NCI-H1694 treated with DMSO at 0.1 percent for 48 hours (cell line): ENCODE measurements at regions not wholly inside any gene's neighbourhood (a gene's known extent, or its start where the extent isn't known, plus 50 kb on each side); places are given as distances from the start of the nearest gene placed in this dataset.
"Not testable (repeated sequence)": the region's sequence is repeated elsewhere in the genome, so short reads cannot be mapped to it uniquely, and the experiment has no call there.

ENCODE experiments used
- DNase-seq: peaks from one replicate; lab custom pipeline; 2025; lab: John Stamatoyannopoulos, UW

- DNase-seq = no peak
These were observed 52.6 kb upstream of the ICA1 start for GRCh38 chr7:8314566-8314965.

- no peak for DNase-seq
These were observed 57.1 kb upstream of the ICA1 start for GRCh38 chr7:8319115-8319514.

GRCh38 chr7:8320174-8320573, 58.2 kb upstream of the ICA1 start:
- DNase-seq = no peak

- DNase-seq = no peak
These were observed 59.3 kb upstream of the ICA1 start for GRCh38 chr7:8321312-8321711.

GRCh38 chr7:8322667-8323066, 60.7 kb upstream of the ICA1 start:
- DNase-seq = no peak

GRCh38 chr7:8325067-8325466, 63.1 kb upstream of the ICA1 start:
- DNase-seq = no peak

- DNase-seq = no peak
These were observed 65.2 kb upstream of the ICA1 start for GRCh38 chr7:8327199-8327598.

- DNase-seq = no peak
These were observed 76.2 kb upstream of the ICA1 start for GRCh38 chr7:8338206-8338605.

GRCh38 chr7:8343556-8343955, 81.6 kb upstream of the ICA1 start:
- DNase-seq = no peak

GRCh38 chr7:8347395-8347794, 85.4 kb upstream of the ICA1 start:
- not testable (repeated sequence) for DNase-seq

GRCh38 chr7:8351654-8352053, 81.8 kb upstream of the NXPH1 start:
- not testable (repeated sequence) for DNase-seq

GRCh38 chr7:8353991-8354390, 79.4 kb upstream of the NXPH1 start:
- no peak for DNase-seq

- no peak for DNase-seq
These were observed 78.9 kb upstream of the NXPH1 start for GRCh38 chr7:8354503-8354902.

- DNase-seq = no peak
These were observed 77.3 kb upstream of the NXPH1 start for GRCh38 chr7:8356071-8356470.

GRCh38 chr7:8357536-8357935, 75.9 kb upstream of the NXPH1 start:
- DNase-seq = no peak

GRCh38 chr7:8360564-8361153, 72.8 kb upstream of the NXPH1 start:
- DNase-seq = no peak

GRCh38 chr7:8362723-8363369, 70.6 kb upstream of the NXPH1 start:
- no peak for DNase-seq

GRCh38 chr7:8363407-8364015, 69.9 kb upstream of the NXPH1 start:
- no peak for DNase-seq

- peak; percentile 56 for DNase-seq
These were observed 67.8 kb upstream of the NXPH1 start for GRCh38 chr7:8365499-8366110.

- DNase-seq = not testable (repeated sequence)
These were observed 65.4 kb upstream of the NXPH1 start for GRCh38 chr7:8368007-8368406.

GRCh38 chr7:8371742-8372141, 61.7 kb upstream of the NXPH1 start:
- no peak for DNase-seq

GRCh38 chr7:8373851-8374250, 59.6 kb upstream of the NXPH1 start:
- DNase-seq = no peak

- DNase-seq = peak; percentile 84
These were observed 54.9 kb upstream of the NXPH1 start for GRCh38 chr7:8378349-8379019.
